NCI-H1105 treated with DMSO at 0.1 percent for 48 hours (cell line): ENCODE measurements at regions not wholly inside any gene's neighbourhood (a gene's known extent, or its start where the extent isn't known, plus 50 kb on each side); places are given as distances from the start of the nearest gene placed in this dataset.

Experiments used
- DNase-seq: peaks from one replicate; lab custom pipeline; 2025; lab: John Stamatoyannopoulos, UW

DNA sequence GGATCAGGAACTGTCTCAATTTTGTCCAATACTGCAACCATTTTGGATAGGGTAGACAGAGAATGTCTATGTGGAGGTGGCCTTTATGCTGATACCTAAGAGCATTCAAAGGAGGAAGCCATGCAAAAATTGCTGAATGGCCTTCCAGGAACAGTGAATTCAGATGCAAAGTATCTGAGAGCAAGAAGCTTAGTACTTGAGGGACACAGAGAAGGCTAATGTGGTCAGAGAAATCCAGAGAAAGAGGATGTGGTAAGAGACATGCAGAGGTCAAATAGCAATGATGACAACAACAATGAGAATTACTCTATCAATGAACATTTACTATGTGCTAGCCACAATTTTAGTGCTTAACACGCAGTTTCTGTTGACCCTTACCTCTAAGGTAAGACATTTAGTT lies 785.6 kb upstream of the KLHL1 start:
- no peak for DNase-seq

DNA sequence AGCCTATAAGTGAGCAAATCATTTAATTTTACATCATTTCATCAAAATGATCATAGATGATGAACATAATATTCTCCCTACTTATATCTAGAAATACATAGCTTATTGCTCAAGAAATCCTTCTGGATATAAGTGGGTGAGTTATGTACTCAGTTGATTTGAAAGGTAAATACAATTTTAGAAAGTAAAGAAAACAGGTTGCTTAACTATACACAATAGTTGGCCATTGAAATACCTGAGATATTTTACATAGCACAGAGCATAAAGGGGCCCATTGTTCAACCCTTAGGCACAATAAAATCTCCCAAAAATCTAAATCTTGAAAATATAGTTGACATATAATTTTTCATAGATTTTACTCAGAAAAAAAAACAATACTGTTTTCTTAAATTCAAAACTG lies 782.0 kb upstream of the KLHL1 start:
- DNase-seq, result no peak

DNA sequence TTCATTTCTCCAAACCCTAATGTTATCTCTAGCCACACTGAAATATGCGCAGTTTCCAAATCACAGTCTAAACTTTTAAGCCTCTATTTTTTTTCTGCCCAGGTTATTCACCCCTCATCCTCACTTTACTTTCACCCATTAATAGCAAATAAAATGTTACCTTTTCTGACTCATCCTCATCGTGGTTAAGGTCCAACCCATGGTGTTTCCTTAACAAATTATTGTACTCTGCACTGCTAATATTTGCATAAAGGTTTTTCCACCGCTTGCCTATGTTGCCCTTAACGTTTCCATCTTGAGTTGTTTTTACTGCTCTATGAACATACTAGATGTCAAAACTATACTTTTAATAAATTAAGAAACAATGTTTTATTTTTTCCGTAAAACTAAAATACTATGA lies 780.9 kb upstream of the KLHL1 start:
- DNase-seq, result no peak

DNA sequence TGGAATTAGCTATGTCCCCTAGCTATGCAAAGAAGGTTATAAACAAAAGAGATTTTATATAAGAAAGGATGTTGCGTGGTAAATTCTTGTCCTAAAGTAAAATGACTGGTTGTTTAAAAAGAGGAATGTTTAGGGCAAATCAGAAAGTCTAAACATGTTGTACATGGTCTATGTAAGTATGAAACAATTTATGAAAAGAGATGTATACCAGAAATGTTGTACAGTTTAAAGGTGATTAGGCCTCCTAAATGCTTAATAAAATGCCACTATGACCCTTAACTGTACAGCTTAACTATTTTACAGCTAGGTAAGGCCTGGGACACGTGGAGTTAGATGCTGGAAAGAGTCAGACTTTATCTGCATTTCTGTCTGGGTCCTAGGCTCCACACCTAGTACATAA lies 775.9 kb upstream of the KLHL1 start:
- no peak for DNase-seq

DNA sequence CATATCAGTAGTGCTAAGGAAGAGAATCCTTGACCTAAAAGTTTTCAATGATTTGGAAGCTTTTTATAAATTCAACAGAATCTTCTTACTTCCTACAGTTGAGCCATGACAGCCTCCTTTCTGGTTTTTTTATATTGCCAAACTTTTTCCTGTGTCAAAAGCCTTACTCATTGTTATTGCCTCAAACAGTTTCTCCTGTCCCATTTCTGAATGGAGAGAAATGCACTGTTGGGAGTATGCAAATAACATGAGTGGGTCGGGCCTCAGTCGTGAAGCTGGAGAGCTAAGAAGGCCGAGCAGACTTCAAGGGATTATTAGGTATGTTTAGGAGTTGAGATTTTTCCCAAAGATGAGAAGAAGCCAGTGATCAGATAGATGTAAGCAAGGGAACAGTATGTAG lies 766.4 kb upstream of the KLHL1 start:
- DNase-seq, result no peak

DNA sequence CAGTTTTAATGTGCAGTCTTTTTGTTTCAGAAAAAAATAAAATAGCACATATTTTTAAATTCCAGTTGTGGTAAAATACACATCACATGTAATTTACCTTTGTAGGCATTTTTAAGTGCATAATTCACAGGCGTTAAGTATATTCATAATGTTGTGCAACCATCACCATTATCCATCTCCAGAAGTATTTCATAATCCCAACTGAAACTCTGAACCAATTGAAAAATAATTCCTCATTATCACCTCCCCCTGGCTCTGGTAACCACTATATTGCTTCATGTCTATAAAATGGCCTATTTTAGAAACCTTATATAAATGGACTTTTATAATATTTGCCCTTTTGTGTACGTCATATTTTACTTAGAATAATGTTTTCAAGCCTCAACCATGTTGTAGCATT lies 756.5 kb upstream of the KLHL1 start:
- no peak for DNase-seq

DNA sequence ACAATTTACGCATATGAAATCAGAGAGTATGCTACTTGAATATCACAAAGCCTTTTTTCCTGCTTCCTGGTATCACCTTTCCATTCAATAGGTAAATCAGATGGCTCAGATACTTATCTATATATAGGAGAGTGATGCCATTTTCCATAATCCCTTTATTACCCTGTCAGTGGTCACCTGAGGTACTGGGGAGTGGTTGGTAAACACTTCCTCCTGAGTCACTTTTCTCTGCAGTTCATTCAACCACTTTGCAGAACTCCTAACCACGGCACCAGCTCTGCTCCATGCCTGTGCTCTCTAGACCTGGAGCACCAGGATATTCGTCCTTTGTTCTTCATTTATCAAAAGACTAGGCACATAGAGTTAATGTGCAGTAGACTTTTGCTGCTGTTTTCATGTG lies 748.5 kb upstream of the KLHL1 start:
- DNase-seq, result no peak

DNA sequence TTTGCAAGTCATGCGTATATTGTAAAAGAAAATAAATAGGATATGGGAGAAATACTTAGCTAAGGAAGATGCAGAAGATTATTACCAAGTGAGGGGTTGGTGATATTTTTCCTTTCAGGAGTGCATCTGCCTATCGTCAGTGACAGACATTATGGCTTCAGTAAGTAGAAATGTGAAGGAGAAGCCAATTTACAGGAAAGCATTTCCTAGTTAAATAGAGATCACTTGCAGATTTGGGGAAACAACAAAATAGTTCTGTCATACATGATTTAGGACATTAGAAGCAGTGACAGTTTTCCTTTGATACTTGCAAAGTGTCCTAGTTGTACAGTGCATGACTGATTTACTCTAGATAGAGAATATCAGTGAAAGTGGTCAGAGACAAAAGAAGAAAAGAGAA lies 747.8 kb upstream of the KLHL1 start:
- no peak for DNase-seq

DNA sequence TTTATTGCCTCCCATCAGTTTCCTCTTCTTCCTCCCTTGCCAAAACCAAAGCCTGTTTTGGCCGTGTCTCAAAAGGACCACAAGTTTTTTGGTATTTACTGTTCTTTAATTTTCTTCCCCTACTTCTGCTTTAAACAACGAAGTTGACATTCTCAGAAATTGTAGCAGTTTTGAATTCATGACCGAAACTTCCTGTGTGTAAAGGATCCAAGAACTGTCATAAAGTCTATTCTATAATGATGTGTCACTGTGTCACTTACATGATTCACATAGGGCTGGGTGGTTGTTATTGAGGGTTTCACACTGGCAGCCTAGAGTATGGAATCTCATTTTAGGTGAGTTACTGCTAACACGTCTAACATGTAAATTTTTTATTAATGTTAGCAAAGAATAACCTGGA lies 741.0 kb upstream of the KLHL1 start:
- DNase-seq, result no peak

DNA sequence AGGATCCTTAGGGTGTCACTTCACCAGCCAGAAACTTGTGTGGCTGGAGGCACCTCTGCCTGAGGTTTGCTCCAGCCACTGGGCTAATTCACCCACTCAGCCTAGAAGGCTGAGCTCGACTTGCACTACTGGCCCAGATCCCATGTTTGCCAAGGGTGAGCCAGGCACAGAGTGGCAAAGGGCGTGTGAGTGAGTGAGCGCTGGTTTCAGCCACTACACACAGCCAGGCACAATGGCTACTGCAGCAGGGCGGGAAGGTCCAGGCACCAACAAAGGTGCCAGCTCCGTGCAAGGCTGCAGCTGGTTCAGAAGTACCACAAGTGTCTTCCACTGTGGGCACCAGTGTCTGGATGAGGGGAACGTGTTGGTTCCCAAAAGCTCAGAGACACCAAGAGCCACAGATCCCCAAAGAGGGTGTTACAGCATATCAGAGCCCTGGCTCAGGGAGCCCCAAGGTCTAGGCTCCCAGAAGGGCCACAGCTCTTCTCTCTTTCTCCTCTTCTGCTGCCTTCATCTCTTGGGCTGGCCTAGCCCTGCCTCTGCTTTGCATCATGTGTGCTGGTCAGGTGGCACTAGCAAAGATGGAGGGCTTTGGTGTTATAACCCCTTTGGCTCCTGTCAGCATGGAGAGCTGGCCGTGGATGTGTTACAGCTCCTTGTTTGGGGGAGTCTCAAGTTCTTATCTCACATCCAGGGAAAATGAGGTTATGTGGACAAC lies 736.3 kb upstream of the KLHL1 start:
- DNase-seq, result no peak

DNA sequence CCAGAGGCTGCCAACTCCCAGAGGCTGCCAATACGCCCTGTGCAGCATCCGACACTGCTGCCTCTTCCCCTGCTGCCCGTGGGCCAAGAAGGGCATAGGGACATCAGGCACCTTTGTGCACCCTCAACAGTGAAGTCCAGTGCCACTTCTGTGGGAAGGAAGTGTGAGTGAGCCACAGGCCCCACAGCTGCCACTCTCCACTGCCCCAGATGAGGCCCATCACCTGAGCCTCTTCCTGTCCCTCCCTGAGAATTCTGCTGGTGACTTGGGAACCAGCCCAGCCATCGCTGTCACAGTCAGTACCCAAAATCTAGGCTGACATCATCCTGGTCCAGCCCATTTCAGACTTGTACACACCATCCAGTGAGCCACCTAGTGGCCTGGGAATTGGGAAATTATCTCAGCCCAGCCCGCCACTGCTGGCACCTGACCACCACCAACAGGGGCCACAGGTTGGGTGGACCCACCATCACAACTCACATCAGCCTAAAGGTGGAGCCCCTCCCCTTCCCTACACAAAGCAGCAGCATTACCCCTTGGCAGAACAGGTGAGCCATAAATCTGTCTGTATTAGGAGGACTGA lies 733.9 kb upstream of the KLHL1 start:
- no peak for DNase-seq

DNA sequence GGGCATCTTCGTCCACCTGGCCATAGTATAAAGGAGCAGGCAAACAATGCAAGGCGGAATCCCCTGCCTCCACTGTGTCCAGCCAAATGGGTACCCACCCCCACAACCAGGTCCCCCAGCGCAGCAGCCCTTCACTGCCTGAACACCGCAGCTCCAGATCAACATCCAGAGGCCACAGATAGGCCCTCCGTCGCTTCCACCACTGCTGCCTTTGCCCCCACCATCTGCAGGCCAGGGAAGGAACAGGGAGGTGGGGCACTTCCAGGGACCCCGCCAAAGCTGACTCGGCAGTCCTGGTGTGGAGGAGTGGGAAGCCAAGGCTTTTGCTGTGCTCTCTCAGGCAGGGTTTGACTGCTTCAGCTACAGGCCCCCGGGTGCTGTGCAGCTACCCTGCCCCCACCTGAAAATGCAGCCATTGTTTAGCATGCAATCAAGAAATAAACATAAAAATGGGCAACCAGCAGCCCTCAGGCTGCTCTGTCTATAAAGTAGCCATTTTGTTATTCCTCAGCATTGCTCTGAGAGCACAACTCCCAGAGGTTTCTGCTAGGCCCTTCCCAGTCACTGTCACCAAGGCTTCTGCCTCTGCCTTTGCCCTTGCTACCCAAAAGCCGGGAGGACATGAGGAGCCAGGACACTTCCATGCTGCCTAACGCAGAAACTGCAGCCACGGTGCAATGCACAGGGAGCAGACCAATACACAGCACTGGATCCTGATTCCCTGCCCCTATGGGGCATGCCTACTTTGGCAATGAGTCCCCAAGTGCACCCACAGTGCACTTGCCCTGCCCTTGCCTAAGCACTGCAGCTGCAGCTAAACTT lies 733.2 kb upstream of the KLHL1 start:
- DNase-seq, result no peak

DNA sequence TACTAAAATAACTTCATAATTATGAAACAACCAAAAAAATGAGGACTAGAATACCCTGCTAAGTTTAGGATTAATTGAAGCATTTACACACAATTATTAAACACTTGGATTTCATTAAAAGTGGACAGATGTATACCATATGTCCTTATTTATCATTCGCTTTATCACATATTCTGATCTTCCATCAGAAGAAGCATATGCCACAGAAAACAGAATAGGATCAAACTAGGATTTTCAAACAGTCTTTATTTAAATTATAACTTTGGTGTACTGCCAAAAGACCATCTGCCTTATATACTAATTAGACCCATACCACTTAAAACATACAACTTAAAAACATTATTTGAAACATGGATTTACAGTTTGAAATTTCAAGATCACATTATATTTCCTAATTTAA lies 727.1 kb upstream of the KLHL1 start:
- no peak for DNase-seq

DNA sequence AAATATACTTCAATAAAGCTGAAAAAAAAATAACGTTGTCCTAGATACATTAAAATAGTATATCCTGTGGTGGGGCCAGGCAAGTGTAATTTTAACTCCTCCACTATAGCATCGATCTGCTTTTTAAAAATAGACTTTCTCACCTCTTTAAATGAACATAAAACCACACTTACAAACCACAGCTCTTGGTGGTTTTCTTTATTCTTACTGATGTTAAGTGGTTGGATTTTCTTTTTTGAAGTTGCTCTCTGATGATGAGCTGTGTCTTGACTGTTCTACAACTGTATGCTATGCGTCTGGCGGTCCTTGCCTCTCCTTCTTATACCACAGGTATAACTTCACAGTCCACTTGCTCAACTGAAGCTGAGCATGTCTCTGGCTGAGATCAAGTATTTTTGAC lies 721.5 kb upstream of the KLHL1 start:
- DNase-seq, result no peak

DNA sequence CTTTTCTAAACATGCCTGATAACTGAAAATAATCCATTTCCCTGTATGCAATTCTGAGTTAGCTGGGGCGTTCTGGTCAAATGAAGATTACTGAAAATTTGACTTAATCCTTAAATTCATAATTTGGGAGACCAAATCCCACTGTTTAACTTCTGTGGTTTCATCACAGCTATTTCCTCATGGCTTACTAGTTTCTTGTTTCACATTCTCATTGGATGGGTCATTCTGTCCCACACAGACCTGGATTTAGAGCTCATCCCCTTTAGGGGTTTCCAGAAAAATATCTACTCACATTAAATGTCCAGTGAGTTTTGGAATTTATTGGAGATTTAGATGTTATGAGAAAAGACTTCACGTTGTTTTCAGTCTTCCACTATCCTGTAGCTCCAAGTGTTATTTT lies 709.3 kb upstream of the KLHL1 start:
- DNase-seq, result no peak

DNA sequence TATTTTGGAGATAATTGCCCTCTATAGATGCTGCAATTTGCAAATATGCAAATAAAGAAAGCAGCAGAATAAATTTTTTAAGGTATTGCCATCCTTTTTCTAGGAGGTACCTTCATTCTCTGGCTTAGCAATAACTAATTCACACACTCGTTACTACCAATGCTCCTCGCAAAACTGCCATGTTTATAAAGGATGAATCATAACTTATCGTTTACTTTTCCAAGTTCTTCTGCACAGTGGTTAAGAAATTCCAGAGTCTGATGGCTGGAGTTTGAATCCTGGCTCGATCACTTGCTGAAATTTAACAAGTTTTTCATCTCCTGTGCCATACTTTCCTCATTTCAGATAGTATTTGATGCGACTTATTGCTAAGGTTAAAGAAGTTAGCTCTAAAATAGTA lies 708.6 kb upstream of the KLHL1 start:
- no peak for DNase-seq

DNA sequence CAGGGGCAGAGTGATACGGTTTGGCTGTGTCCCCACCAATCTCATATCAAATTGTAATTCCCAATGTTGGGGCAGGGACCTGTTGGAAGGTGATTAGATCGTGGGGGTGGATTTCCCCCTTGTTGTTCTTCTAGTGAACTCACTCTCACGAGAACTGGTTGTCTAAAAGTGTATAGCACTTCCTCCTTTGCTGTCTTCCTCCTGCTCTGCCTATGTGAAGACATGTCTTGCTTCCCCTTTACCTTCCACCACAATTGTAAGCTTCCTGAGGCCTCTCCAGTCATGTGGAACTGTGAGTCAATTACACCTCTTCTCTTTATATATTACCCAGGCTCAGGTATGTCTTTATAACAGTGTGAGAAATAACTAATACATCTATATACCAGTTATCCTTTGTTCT lies 706.4 kb upstream of the KLHL1 start:
- DNase-seq, result no peak

DNA sequence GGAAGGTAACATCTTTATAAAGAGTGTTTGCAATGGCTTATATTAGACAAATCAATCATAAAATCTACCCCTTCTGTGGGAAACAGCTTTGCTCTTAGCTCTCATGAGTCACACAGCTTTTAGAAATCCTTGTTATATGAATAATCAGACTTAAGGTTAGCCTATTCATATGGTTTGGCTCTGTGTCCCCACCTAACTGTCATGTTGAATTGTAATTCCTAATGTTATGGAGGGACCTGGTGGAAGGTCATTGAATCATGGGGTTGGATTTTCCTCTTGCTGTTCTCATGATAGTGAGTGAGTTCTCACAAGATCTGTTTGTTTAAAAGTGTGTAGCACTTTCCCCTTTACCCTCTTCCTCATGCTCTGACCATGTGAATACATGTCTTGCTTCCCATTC lies 704.2 kb upstream of the KLHL1 start:
- no peak for DNase-seq

DNA sequence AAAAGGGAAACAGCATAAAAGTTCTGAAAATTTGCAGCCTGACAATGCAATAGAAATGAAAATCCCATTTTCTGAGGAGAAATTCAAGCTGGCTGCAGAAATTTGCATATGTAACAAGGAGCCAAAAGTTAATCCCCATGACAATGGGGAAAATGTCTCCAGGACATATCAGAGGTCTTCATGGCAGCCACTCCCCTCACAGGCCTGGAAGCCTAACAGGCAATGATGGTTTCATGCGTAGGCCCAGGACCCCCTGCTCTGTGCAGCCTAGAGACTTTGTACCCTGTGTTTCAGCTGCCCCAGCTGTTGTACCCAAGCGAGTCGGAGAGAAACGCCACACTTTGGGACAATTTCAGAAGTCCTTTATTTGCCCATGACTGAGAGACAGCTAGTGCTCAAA lies 701.3 kb upstream of the KLHL1 start:
- DNase-seq, result no peak

DNA sequence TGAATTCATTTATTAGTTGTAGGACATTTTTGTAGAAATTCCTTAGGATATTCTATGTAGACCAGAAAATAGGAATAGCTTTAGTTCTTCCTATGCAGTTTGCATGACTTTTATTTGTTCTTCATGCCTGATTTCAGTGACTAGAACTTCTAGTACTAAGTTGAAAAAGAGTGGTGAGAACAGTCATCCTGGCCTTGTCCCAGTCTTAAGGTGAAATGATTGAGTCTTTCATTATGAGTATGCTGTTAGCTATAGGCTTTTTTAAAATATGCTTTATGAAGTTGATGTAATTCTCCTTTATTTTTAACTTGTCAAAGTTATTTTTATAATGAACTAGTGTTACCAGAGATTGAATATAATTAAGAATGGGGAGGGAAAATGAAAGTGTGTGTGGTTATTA lies 690.1 kb upstream of the KLHL1 start:
- no peak for DNase-seq

DNA sequence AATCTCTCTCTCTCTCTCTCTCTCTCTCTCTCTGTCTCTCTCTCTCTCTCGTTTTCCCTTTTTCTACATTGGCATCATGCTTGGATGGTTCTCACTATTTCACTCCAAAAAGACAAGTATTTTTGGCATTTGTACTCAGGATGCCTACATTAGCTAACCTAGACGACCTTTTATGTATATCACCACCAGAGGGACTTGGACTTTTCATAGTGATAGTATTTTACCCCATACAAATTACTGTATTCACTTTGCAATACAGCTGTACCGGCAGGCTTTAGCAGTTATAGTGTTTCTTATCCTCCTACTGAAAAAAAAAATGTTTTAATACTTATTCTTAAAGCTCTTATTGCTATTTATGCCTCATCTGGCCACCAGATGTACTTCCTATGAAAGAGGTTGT lies 687.2 kb upstream of the KLHL1 start:
- DNase-seq, result no peak

DNA sequence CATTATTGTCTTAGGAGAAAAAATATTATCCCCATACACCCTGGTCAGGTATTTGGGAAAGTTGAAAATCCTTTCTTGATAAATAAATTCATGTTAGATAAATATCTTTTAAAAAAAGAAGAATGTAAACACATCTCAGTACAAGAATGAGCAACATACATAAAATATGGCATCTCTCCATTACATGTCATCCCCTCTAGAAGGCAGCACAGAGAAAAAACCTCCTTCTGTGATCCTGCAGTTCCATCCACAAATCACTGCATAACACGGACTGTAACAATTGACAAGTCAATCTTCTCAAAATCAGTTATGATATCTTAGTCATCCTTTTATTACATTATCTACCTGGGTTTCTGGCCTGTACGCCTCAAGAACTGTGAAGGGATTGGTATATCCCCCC lies 683.9 kb upstream of the KLHL1 start:
- DNase-seq, result no peak

DNA sequence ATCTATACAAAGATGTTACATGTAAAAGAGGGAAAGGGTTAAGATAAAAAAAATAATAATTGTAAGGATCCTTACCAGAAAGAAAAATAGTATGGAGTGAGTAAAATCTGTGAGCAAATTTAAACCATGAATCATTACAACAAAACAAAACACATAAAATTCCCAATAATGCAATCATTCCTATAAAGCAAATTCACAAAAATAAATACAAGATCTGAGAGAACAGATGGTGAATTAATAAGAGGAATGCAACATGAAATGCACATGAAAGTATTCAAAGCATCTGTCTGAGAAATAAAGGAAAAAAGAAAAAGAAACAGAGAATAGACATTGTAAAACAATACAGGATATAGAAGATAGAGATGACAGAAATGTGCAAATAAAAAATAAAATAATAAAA lies 681.5 kb upstream of the KLHL1 start:
- DNase-seq, result no peak

DNA sequence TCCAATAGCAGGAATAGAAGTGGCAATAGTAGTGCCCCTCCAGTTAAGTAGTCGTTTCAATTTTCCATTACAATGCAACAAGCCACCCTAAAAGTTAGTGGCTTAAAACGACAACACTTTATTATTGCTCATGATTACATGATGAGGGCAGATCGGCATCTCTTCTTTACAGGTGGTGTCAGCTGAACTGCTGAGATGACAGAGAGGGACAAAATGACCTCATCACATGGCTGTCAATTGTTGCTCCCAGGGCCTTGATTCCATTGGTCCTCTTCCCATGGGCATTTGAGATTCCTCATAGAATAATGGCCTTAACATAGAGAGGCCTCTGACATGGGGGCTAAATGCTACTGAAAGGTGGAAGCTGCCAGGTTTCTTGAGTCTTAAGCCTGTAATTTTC lies 679.8 kb upstream of the KLHL1 start:
- peak; percentile 31 for DNase-seq
